ENCODE measurements at regions not wholly inside any gene's neighbourhood (a gene's known extent, or its start where the extent isn't known, plus 50 kb on each side); places are given as distances from the start of the nearest gene placed in this dataset.
A peak's percentile ranks its signal among the peaks of the same experiment; 100 is the strongest.

DNA sequence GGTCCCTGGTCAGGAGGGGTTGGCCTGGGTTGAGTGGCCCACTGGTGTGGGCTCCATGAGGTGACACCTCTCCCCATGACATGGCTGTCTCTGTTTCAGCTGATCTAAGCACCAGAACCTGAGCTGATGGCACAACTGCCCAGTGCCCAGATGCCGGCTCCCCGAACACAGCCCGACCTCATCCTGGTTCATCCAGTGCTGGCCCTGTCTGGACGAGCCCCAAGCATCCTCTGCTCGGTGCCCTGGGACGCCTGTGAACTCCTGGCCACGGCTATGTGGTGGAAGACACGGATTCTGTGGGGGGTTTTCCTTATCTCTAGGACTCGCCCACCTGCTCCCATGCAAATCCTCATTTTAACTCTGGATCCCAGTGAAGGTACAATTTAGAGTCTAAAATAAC is 389.2 kb downstream of the SHANK2 start:
- no peak for DNase-seq

DNA sequence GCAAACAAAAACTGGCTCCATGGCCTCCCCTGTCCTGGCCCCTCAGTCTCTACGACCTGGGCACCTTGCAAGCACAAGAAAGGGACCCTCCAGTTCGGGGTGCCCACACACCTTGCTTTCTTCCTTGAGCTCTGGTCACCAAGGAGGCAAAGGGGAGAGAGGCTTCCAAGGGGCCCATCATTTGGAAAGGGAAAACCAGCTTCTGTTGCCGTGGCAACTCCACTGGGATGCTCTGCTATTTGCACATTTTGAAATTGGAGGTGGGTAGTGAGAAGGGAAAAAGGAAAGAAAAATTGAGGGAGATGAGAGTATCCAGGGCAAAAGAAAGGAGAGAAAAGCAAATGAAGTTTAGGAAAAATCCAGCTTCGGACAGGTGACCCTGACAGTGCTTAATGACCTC is 388.4 kb downstream of the SHANK2 start:
- DNase-seq = no peak

GRCh38 chr11:70865356-70865755 is 387.0 kb downstream of the SHANK2 start:
- no peak for DNase-seq

GRCh38 chr11:70866834-70867233 is 385.5 kb downstream of the SHANK2 start:
- no peak for DNase-seq

- DNase-seq = no peak
These were observed 384.9 kb downstream of the SHANK2 start for GRCh38 chr11:70867281-70868047.

GRCh38 chr11:70868341-70868885 is 384.0 kb downstream of the SHANK2 start:
- DNase-seq = no peak

DNA sequence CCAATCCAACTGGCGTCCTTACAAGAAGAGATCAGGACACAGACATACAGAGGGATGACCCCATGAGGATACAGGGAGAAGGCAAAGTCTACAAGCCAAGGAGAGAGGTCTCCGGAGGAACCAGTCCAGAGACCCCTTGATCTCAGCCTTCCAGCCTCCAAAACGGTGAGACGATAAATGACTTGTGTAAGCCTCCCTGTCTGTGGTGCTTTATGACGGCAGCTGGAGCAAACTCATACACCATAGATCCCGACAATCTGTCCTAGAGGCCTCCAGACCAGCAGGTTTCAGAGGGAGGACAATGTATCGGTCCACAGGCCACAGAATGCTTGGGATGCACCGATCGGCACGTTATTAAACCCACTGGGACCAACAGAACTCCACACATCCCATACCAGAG is 383.3 kb downstream of the SHANK2 start:
- DNase-seq = no peak

GRCh38 chr11:70871881-70872280 is 380.5 kb downstream of the SHANK2 start:
- DNase-seq = peak; percentile 39

GRCh38 chr11:70872299-70872698 is 380.1 kb downstream of the SHANK2 start:
- DNase-seq = no peak

DNA sequence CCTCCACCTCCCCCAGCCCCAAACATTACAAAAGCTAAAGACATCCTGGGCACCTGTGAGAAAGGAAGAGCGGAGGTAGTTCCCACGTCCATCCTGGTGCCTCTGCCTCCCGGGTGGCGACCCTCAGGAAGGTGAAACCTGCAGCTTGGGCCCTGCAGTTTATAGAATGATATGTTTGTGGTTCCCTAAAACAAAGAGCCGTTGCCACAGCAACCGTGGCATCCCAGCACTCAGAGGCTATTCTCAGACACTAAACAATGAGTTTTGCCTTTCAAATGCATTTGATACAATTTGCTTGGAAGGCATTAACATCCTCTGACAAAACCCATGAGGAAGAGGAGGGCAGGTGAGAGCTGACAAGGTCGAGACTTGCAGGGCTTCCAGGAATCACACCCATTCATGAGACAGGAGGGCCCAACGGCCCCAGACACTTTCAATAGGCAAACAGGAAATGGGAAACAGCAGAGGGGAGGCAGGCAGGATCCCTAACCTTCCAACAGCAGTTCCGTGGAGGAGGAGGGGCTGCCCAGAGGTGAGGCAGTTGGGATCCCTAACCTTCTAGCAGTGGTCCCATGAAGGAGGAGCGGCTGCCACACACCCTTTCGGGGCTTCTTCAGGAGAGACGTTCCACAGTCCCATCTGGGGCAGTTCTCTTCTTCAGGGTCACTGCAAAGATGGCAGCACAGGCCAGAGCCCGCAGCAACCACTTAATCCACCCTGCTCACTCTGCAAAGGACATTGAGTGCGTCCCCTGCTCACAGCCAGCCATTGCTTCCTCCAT is 379.2 kb downstream of the SHANK2 start:
- peak; percentile 48 for DNase-seq

DNA sequence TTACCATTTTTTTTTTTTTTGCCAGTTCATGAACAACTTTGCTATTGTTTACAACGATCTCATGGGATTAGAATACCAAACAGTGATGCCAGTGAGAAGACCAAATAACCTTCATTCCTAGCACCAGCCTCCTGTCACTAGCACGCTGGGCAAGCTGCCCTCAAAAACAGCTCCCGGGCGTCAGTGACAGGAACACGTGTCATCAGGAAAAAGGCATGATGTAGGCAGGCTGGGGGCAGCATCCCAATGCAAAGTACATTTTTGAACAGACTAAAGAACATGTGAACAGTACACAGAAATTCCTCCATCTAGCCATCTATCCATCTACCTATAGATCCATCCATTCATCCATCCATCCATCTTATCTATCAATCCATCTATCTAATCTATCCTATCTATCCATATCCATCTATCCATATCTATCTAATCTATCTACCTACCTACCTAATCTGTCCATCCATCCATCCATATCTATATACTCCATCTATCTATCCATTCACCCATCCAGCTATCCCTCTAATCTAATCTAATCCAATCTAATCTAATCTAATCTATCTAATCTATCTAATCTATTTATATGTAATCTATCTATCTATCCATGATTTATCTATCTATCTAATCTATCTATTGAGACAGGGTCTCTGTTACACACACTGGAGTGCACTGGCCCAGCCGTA is 378.5 kb downstream of the SHANK2 start:
- no peak for DNase-seq

- no peak for DNase-seq
These were observed 375.7 kb downstream of the SHANK2 start for GRCh38 chr11:70876685-70877084.

- no peak for DNase-seq
These were observed 375.2 kb downstream of the SHANK2 start for GRCh38 chr11:70877151-70877550.

DNA sequence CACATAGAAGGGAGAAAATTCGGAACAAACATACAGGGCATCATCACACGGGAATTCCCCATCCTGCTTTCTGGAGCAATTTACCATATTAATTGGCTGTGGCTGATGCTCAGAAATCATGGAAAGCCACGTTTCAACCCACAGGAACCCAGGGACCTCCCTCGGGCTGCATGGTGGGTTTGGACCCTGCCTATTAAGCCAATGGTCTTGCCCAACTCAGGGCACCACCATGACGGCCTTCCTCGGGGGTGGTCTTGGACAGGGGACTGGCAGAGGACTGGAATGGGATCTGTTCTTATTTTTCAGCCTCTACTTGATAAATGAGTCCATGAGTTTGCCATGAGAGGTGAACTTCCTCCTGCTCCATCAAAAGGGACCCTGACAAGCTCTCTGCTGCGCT is 374.0 kb downstream of the SHANK2 start:
- no peak for DNase-seq

- DNase-seq = no peak
These were observed 372.6 kb downstream of the SHANK2 start for GRCh38 chr11:70879601-70880285.

- no peak for DNase-seq
These were observed 372.0 kb downstream of the SHANK2 start for GRCh38 chr11:70880416-70880815.

GRCh38 chr11:70881948-70882715 is 370.2 kb downstream of the SHANK2 start:
- DNase-seq = no peak

DNA sequence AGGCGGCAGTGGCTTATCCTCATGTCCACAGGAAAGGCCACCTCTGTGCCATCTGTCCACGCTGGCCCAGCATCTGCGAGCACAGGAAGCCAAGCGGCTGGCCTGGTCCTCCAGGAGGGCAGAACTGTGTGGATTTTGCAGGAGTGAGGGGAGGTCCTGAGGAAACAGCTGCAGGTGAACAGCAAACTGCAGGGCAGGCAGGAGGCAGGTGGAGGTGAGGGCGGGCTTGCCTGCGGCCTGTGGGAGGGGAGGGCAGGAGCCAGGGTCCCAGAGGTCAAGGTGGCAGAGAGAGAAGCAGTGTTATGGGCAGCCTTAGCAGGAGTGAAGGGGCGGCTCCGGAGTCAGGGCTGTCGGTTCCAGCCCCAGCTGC is 369.7 kb downstream of the SHANK2 start:
- no peak for DNase-seq

- no peak for DNase-seq
These were observed 368.9 kb downstream of the SHANK2 start for GRCh38 chr11:70883323-70883940.

GRCh38 chr11:70883973-70884623 is 368.3 kb downstream of the SHANK2 start:
- DNase-seq = no peak

Measured in DMS153 (cell line).